H1 (cell line): ENCODE measurements at regions not wholly inside any gene's neighbourhood (a gene's known extent, or its start where the extent isn't known, plus 50 kb on each side); places are given as distances from the start of the nearest gene placed in this dataset.

ENCODE experiments used
- CTCF ChIA-PET: fragments of 300-600 bp; sonication (Branson Sonifier 250); formaldehyde crosslinking; loops from one replicate; lab custom pipeline; 2021; ENCODE audit not compliant: partially characterized antibody; lab: Charles Lee
- POLR2A ChIA-PET: fragments of 300-600 bp; sonication (Branson Sonifier 250); formaldehyde crosslinking; loops from one replicate; lab custom pipeline; 2021; ENCODE audit warnings: inconsistent platforms; ENCODE audit not compliant: partially characterized antibody; lab: Charles Lee
- DNase-seq, 2 experiments: peaks; one replicate each; pipeline versions ENCODE4 v3.0.0 to v3.0.0-alpha.2; 2010 to 2022; ENCODE audit warnings: low spot score in 2 of 2, low read depth in 1 of 2, mixed read lengths in 1 of 2
- FAIRE-seq: peaks from 2 replicates; lab custom pipeline; 2011; peaks lifted over from hg19 to GRCh38; lab: Jason Lieb, UNC
- H2AFZ ChIP-seq: 2 replicates; pipeline ENCODE4 v1.8.1; 2012; ENCODE audit warnings: low read length, inconsistent platforms
- H2AK5ac ChIP-seq: 2 replicates; pipeline ENCODE4 v1.6.1; 2013; ENCODE audit warnings: low read depth, low read length
- H2BK120ac ChIP-seq: replicated peaks from 2 replicates; pipeline ENCODE3; 2013; ENCODE audit warnings: low read depth, low read length, inconsistent platforms
- H2BK12ac ChIP-seq: 2 replicates; pipeline ENCODE4 v1.6.1; 2013; ENCODE audit warnings: low read depth, low read length
- H2BK15ac ChIP-seq: 2 replicates; pipeline ENCODE4 v1.6.1; 2013; ENCODE audit warnings: low read length
- H2BK20ac ChIP-seq: 2 replicates; pipeline ENCODE4 v1.6.1; 2013; ENCODE audit warnings: low read length
- H2BK5ac ChIP-seq: 2 replicates; pipeline ENCODE4 v1.6.1; 2013; ENCODE audit warnings: low read depth, low read length
- H3K14ac ChIP-seq: 2 replicates; pipeline ENCODE4 v1.6.1; 2013; ENCODE audit warnings: inconsistent platforms; ENCODE audit not compliant: insufficient read length
- H3K18ac ChIP-seq: 2 replicates; pipeline ENCODE4 v1.6.1; 2013; ENCODE audit warnings: low read length; ENCODE audit errors: extremely low read depth
- H3K23ac ChIP-seq: 2 replicates; pipeline ENCODE4 v1.6.1; 2013; ENCODE audit warnings: inconsistent platforms; ENCODE audit not compliant: insufficient read length
- H3K23me2 ChIP-seq: 2 replicates; pipeline ENCODE4 v1.6.1; 2013; ENCODE audit warnings: low read depth, low read length
- H3K27ac ChIP-seq: 2 replicates; pipeline ENCODE4 v1.6.1; 2011; ENCODE audit warnings: low read depth, low read length, inconsistent platforms
- H3K27me3 ChIP-seq, 4 experiments: replicated peaks in 1 of 4; 1 replicate in 1 of 4; 2 replicates in 3 of 4; pipeline versions ENCODE4 v1.6.1 to v1.8.1; 2011 to 2013; ENCODE audit warnings: low read length in 3 of 4, mild to moderate bottlenecking in 3 of 4, inconsistent platforms in 2 of 4, mixed read lengths in 2 of 4, moderate library complexity in 1 of 4; ENCODE audit not compliant: control insufficient read depth in 3 of 4, insufficient read depth in 3 of 4; ENCODE audit errors: extremely low read depth in 1 of 4
- H3K36me3 ChIP-seq, 4 experiments: 2 replicates each; pipeline versions ENCODE4 v1.6.1 to v1.8.1; 2011 to 2013; ENCODE audit warnings: mild to moderate bottlenecking in 4 of 4, low read length in 3 of 4, moderate library complexity in 2 of 4, control low read depth in 1 of 4, inconsistent platforms in 1 of 4; ENCODE audit not compliant: insufficient read depth in 4 of 4, control insufficient read depth in 2 of 4
- H3K4ac ChIP-seq: replicated peaks from 2 replicates; pipeline ENCODE3; 2013; ENCODE audit warnings: low read length, low read depth, mixed read lengths, inconsistent platforms; ENCODE audit not compliant: insufficient read length
- H3K4me1 ChIP-seq, 4 experiments: replicated peaks in 1 of 4; 1 replicate in 1 of 4; 2 replicates in 3 of 4; pipeline versions ENCODE4 v1.6.1 to v1.8.1; 2011 to 2013; ENCODE audit warnings: low read length in 3 of 4, inconsistent platforms in 2 of 4, mixed read lengths in 1 of 4; ENCODE audit not compliant: insufficient read depth in 4 of 4, control insufficient read depth in 3 of 4
- H3K4me2 ChIP-seq, 2 experiments: 2 replicates each; pipeline versions ENCODE4 v1.6.1 to v1.8.1; 2011 to 2013; ENCODE audit warnings: low read depth in 2 of 2, low read length in 2 of 2, control low read depth in 1 of 2, inconsistent platforms in 1 of 2, mild to moderate bottlenecking in 1 of 2; ENCODE audit not compliant: insufficient read depth in 1 of 2
- H3K4me3 ChIP-seq, 4 experiments: fragments of 200-600, 300-600 bp in 1 of 4; sonication (generic), shearing (Covaris generic), sonication (Bioruptor Twin) in 1 of 4; 2 replicates each; pipeline versions ENCODE4 v1.5.1 to v1.8.1; 2011 to 2016; ENCODE audit warnings: low read length in 4 of 4, low read depth in 3 of 4, control low read depth in 2 of 4, inconsistent platforms in 2 of 4, mild to moderate bottlenecking in 2 of 4, mixed read lengths in 1 of 4, moderate library complexity in 1 of 4; ENCODE audit not compliant: insufficient read depth in 2 of 4; ENCODE audit errors: extremely low read depth in 1 of 4
- H3K56ac ChIP-seq: replicated peaks from 2 replicates; pipeline ENCODE3; 2013; ENCODE audit warnings: low read depth, mild to moderate bottlenecking, mixed read lengths, low read length, inconsistent platforms; ENCODE audit not compliant: insufficient read length
- H3K79me1 ChIP-seq: 2 replicates; pipeline ENCODE4 v1.6.1; 2013; ENCODE audit warnings: low read depth, low read length, control low read depth
- H3K79me2 ChIP-seq, 2 experiments: 2 replicates each; pipeline versions ENCODE4 v1.6.1 to v1.8.1; 2012 to 2013; ENCODE audit warnings: low read length in 2 of 2, mild to moderate bottlenecking in 2 of 2, inconsistent platforms in 1 of 2; ENCODE audit not compliant: insufficient read depth in 2 of 2, control insufficient read depth in 1 of 2
- H3K9ac ChIP-seq, 4 experiments: replicated peaks in 1 of 4; 1 replicate in 1 of 4; 2 replicates in 3 of 4; pipeline versions ENCODE4 v1.6.1 to v1.8.1; 2011 to 2013; ENCODE audit warnings: low read depth in 3 of 4, low read length in 3 of 4, control low read depth in 2 of 4, mild to moderate bottlenecking in 2 of 4, moderate library complexity in 2 of 4, inconsistent platforms in 1 of 4; ENCODE audit errors: extremely low read depth in 1 of 4
- H3K9me3 ChIP-seq, 2 experiments: 2 replicates each; pipeline versions ENCODE4 v1.6.1 to v1.8.1; 2012 to 2013; ENCODE audit warnings: mild to moderate bottlenecking in 2 of 2, moderate library complexity in 2 of 2, control low read depth in 1 of 2, inconsistent platforms in 1 of 2, low read depth in 1 of 2, low read length in 1 of 2, mixed read lengths in 1 of 2; ENCODE audit not compliant: insufficient read depth in 2 of 2
- H4K20me1 ChIP-seq, 2 experiments: replicated peaks in 1 of 2; 2 replicates each; pipeline versions ENCODE3 to v1.8.1; 2011 to 2013; ENCODE audit warnings: inconsistent platforms in 2 of 2, low read length in 2 of 2, mild to moderate bottlenecking in 1 of 2; ENCODE audit not compliant: insufficient read depth in 2 of 2, control insufficient read depth in 1 of 2
- H4K5ac ChIP-seq: 2 replicates; pipeline ENCODE4 v1.6.1; 2013; ENCODE audit warnings: low read length, low read depth, mixed read lengths, inconsistent platforms; ENCODE audit not compliant: insufficient read length
- H4K8ac ChIP-seq: 2 replicates; pipeline ENCODE4 v1.8.0; 2013; ENCODE audit warnings: mild to moderate bottlenecking, moderate library complexity, low read length, inconsistent platforms; ENCODE audit not compliant: insufficient read depth; ENCODE audit errors: extremely low read depth
- H4K91ac ChIP-seq: replicated peaks from 2 replicates; pipeline ENCODE3; 2013; ENCODE audit warnings: low read length, mixed read lengths, inconsistent platforms; ENCODE audit not compliant: insufficient read length
- BACH1 ChIP-seq: IDR thresholded peaks from 2 replicates; pipeline ENCODE4 v1.6.1; 2012; ENCODE audit warnings: low read length, improper control_type of control experiment
- BCL11A ChIP-seq, 2 experiments: IDR thresholded peaks; one replicate each; pipeline ENCODE4 v1.6.1; 2011; ENCODE audit warnings: low read depth in 2 of 2, low read length in 2 of 2, mild to moderate bottlenecking in 2 of 2
- EZH2 ChIP-seq: fragments of 200-600 bp; sonication (generic); IDR thresholded peaks from 2 replicates; pipeline ENCODE4 v1.7.1; 2012; ENCODE audit warnings: low read depth, mild to moderate bottlenecking, moderate library complexity, low read length, inconsistent platforms; ENCODE audit not compliant: severe bottlenecking
- MAFK ChIP-seq: IDR thresholded peaks from 2 replicates; pipeline ENCODE4 v1.6.1; 2012; ENCODE audit warnings: low read depth, mild to moderate bottlenecking, improper control_type of control experiment, low read length
- NANOG ChIP-seq: IDR thresholded peaks from 2 replicates; pipeline ENCODE4 v1.6.1; 2011; ENCODE audit warnings: low read length, low read depth, mild to moderate bottlenecking, inconsistent platforms; ENCODE audit not compliant: insufficient read depth, poor library complexity, severe bottlenecking
- RXRA ChIP-seq: IDR thresholded peaks from 2 replicates; pipeline ENCODE4 v1.6.1; 2011; ENCODE audit warnings: low read depth, mild to moderate bottlenecking, low read length, moderate library complexity; ENCODE audit not compliant: insufficient read depth
- ZNF274 ChIP-seq: IDR thresholded peaks from 2 replicates; pipeline ENCODE4 v1.7.0; 2012; ENCODE audit warnings: low read length, borderline replicate concordance; ENCODE audit errors: extremely low read depth
- WGBS, 2 experiments: shearing (Covaris generic) in 1 of 2; methylation state at CpG; one replicate each; pipeline versions ENCODE4 v1.1.6 to v1.1.7; 2013 to 2015; ENCODE audit warnings: low lambda C conversion rate in 2 of 2, mixed read lengths in 2 of 2, inconsistent platforms in 1 of 2, low coverage in 1 of 2, missing lambda C conversion rate in 1 of 2; ENCODE audit not compliant: insufficient replicate concordance in 2 of 2, insufficient coverage in 1 of 2, insufficient read length in 1 of 2; ENCODE audit errors: extremely low coverage in 1 of 2, missing lambda C conversion rate in 1 of 2; 5-methylcytosine and 5-hydroxymethylcytosine counted together

DNA sequence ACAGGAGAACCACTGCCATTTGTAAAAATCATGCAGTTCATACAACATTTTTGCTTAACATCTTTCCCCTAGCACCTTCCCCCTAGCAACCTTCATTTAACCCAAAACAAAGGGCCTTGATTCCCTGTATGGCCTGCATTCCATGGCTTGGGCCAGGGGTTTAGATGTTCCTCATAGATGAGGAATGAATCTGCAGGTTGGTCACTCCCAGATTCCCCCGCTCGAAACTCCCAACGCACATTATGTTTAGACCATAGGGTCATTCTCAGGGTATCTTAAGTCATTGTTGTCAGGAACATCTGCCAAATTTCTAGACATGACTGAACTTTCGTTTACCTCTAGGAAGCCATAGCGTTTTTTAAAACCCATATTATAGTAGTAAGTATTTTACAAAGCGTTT is 282.2 kb upstream of the VLDLR start:
- no peak overlapping the region for H3K27ac ChIP-seq
- H3K23ac ChIP-seq = no peak overlapping the region
- no peak overlapping the region for H2BK120ac ChIP-seq
- FAIRE-seq = no peak
- no peaks in the 10 kb centered on the region for H3K79me1 ChIP-seq
- ChIA-PET CTCF (no interaction called here), POLR2A (no interaction called here)
- H3K36me3 ChIP-seq = no peaks in the 10 kb centered on the region
- no peaks in the 10 kb centered on the region for H3K23me2 ChIP-seq
- no peak overlapping the region for H2BK15ac ChIP-seq
- no peaks in the 10 kb centered on the region for H3K27me3 ChIP-seq
- H2BK20ac ChIP-seq = no peak overlapping the region
- H4K8ac ChIP-seq = no peak overlapping the region
- H3K79me2 ChIP-seq = no peaks in the 10 kb centered on the region; a peak in 1 of 4 replicates
- no peak overlapping the region for H3K14ac ChIP-seq
- H3K4me1 ChIP-seq = no peaks in the 10 kb centered on the region
- no peak overlapping the region for H2AFZ ChIP-seq
- H3K9me3 ChIP-seq = no peaks in the 10 kb centered on the region
- no peak overlapping the region for H2BK12ac ChIP-seq
- DNase-seq = no peak
- no peaks in the 10 kb centered on the region for H4K20me1 ChIP-seq
- H3K4me3 ChIP-seq = no peak overlapping the region
- no peak overlapping the region for H3K18ac ChIP-seq
- H3K56ac ChIP-seq = no peak overlapping the region
- no peak overlapping the region for H3K4me2 ChIP-seq
- H4K91ac ChIP-seq = no peak overlapping the region
- no peak overlapping the region for H3K4ac ChIP-seq
- TF ChIP-seq BCL11A (IDR thresholded peaks at IDR 0.05; ENCODE audit: low read depth in 2 of 2, low read length in 2 of 2) = no peak
- no peak for TF ChIP-seq ZNF274
- TF ChIP-seq NANOG = no peak
- no peak for TF ChIP-seq RXRA
- no peak for TF ChIP-seq EZH2
- TF ChIP-seq BACH1 = no peak
- no peak for TF ChIP-seq MAFK
- 93% methylated on average over 6 of the region's 6 CpGs; no CpG with 5 or more reads in 1 of the 2 experiments for WGBS, 2 experiments
- no peak overlapping the region for H3K9ac ChIP-seq
- H4K5ac ChIP-seq = no peak overlapping the region
- H2BK5ac ChIP-seq = no peak overlapping the region
- no peak overlapping the region for H2AK5ac ChIP-seq
